ENCODE measurements at regions not wholly inside any gene's neighbourhood (a gene's known extent, or its start where the extent isn't known, plus 50 kb on each side); places are given as distances from the start of the nearest gene placed in this dataset.
A peak's percentile ranks its signal among the peaks of the same experiment; 100 is the strongest.

DNA sequence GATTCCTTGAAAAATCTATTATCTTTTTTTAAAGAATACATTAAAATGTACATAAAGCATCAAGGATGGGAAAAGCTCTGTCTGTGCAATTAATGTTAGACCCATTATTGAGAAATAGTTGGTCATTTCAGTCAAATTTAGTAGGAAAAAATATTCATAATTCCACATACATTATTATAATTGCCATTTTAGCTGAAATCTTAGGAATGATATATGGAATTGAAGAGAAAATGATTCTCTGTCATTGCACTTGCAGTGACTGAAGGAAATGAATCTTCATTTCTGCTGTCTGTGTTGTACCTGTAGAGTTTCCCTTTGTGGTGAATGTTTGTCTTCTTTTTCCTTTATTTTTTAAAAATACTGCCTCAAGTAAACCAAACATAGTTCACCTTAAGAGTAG, 473.9 kb downstream of the C3orf38 start:
- no peak for ATAC-seq
- Histone ChIP-seq H3K27ac (no peak overlapping the region), H3K9me3 (no peaks in the 10 kb centered on the region), H3K4me1 (no peaks in the 10 kb centered on the region), H3K4me3 (no peak overlapping the region), H3K4me2 (no peak overlapping the region)
- no peak for TF ChIP-seq SMC3 (IDR thresholded peaks at IDR 0.05)
- TF ChIP-seq, protein P1, sequence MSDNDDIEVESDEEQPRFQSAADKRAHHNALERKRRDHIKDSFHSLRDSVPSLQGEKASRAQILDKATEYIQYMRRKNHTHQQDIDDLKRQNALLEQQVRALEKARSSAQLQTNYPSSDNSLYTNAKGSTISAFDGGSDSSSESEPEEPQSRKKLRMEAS (IDR thresholded peaks at IDR 0.05) = no peak
- FAIRE-seq = peak; percentile 13
- POLR2A ChIA-PET = no interaction called here
- no peak for DNase-seq (ENCODE audit: low read depth in 1 of 2, low spot score in 1 of 2)
- CTCF ChIA-PET = interaction anchor here (0.5 kb wide), 1 partner anchor 20 kb away, joined by 3 read pairs; no protein-coding TSS in a partner anchor

DNA sequence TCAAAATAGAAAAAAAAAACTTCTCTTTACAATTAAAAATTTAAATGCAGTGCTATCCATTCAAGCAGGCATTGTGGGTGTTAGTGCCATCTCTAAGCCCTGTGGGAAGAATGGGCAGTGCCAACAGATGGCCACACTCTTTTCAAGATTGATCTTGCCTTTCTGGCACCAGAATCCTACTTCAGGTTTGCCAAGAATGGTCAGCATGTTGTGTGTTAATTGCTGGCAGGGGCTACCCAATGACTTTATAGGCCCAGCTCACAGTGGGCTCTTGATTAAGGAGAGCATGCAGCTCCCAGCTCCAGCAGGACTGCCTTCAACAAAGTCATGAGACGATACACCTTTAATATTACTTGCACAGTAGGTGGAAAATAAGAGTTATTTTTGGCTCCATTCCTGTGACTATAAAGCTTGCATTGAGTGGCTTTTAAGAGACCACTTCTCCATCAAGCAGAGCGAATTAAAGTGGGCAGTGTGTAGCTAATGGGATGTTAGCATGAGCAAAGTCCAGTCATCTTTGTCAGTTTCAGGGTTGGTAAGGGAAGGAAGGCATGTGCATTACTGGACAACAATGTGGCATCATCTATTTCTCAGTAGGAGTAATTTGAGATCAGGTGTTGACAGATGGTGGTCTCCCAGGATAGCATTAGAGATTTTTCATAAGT, 476.8 kb downstream of the C3orf38 start:
- WGBS (ENCODE audit: missing lambda C conversion rate) = 0% methylated on average over 2 of the region's 2 CpGs
- ChIA-PET POLR2A (no interaction called here), CTCF (no interaction called here)
- no peak for ATAC-seq
- TF ChIP-seq, protein P2, sequence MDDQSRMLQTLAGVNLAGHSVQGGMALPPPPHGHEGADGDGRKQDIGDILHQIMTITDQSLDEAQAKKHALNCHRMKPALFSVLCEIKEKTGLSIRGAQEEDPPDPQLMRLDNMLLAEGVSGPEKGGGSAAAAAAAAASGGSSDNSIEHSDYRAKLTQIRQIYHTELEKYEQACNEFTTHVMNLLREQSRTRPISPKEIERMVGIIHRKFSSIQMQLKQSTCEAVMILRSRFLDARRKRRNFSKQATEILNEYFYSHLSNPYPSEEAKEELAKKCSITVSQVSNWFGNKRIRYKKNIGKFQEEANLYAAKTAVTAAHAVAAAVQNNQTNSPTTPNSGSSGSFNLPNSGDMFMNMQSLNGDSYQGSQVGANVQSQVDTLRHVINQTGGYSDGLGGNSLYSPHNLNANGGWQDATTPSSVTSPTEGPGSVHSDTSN (IDR thresholded peaks at IDR 0.05) = no peak
- TF ChIP-seq ZSCAN20 (CRISPR knock-in tag; IDR thresholded peaks at IDR 0.05) (no peak), ZFP36 (IDR thresholded peaks at IDR 0.05; ENCODE audit: borderline replicate concordance, partially characterized antibody) (no peak), RARB (CRISPR knock-in tag; IDR thresholded peaks at IDR 0.05) (no peak), HEYL (CRISPR knock-in tag; IDR thresholded peaks at IDR 0.05) (no peak), POLR2A (IDR thresholded peaks at IDR 0.05; ENCODE audit: low read length) (no peak), CHD2 (IDR thresholded peaks at IDR 0.05; ENCODE audit: low read length, partially characterized antibody) (no peak), NPAS2 (CRISPR knock-in tag; IDR thresholded peaks at IDR 0.05; ENCODE audit: borderline replicate concordance) (no peak), ZNF302 (CRISPR knock-in tag; IDR thresholded peaks at IDR 0.05) (no peak), RAD21 (conservative IDR thresholded peaks at IDR 0.05 in 1 of 2, IDR thresholded peaks at IDR 0.05 in 1 of 2) (no peak), MAZ (IDR thresholded peaks at IDR 0.05; ENCODE audit: borderline replicate concordance, low read depth, low read length) (no peak), JUN (IDR thresholded peaks at IDR 0.05) (no peak), RNF2 (IDR thresholded peaks at IDR 0.05; ENCODE audit: borderline replicate concordance, low read depth) (no peak), JUNB (IDR thresholded peaks at IDR 0.05) (no peak)
- TF ChIP-seq, protein P3, sequence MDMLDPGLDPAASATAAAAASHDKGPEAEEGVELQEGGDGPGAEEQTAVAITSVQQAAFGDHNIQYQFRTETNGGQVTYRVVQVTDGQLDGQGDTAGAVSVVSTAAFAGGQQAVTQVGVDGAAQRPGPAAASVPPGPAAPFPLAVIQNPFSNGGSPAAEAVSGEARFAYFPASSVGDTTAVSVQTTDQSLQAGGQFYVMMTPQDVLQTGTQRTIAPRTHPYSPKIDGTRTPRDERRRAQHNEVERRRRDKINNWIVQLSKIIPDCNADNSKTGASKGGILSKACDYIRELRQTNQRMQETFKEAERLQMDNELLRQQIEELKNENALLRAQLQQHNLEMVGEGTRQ (IDR thresholded peaks at IDR 0.05) = no peak
- TF ChIP-seq, protein P4, sequence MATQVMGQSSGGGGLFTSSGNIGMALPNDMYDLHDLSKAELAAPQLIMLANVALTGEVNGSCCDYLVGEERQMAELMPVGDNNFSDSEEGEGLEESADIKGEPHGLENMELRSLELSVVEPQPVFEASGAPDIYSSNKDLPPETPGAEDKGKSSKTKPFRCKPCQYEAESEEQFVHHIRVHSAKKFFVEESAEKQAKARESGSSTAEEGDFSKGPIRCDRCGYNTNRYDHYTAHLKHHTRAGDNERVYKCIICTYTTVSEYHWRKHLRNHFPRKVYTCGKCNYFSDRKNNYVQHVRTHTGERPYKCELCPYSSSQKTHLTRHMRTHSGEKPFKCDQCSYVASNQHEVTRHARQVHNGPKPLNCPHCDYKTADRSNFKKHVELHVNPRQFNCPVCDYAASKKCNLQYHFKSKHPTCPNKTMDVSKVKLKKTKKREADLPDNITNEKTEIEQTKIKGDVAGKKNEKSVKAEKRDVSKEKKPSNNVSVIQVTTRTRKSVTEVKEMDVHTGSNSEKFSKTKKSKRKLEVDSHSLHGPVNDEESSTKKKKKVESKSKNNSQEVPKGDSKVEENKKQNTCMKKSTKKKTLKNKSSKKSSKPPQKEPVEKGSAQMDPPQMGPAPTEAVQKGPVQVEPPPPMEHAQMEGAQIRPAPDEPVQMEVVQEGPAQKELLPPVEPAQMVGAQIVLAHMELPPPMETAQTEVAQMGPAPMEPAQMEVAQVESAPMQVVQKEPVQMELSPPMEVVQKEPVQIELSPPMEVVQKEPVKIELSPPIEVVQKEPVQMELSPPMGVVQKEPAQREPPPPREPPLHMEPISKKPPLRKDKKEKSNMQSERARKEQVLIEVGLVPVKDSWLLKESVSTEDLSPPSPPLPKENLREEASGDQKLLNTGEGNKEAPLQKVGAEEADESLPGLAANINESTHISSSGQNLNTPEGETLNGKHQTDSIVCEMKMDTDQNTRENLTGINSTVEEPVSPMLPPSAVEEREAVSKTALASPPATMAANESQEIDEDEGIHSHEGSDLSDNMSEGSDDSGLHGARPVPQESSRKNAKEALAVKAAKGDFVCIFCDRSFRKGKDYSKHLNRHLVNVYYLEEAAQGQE (IDR thresholded peaks at IDR 0.05) = no peak
- TF ChIP-seq, protein P1 (IDR thresholded peaks at IDR 0.05) = no peak
- no peak for FAIRE-seq
- no peak for DNase-seq (ENCODE audit: low read depth in 1 of 2, low spot score in 1 of 2)
- H3K4me2 ChIP-seq = no peak overlapping the region
- no peak overlapping the region for H3K4me3 ChIP-seq
- H3K4me1 ChIP-seq = no peaks in the 10 kb centered on the region
- H3K9me3 ChIP-seq = no peaks in the 10 kb centered on the region
- no peak overlapping the region for H3K27ac ChIP-seq
